ENCODE measurements at regions not wholly inside any gene's neighbourhood (a gene's known extent, or its start where the extent isn't known, plus 50 kb on each side); places are given as distances from the start of the nearest gene placed in this dataset.

- no peak for DNase-seq
These were observed 89.9 kb upstream of the MAGI1 start for GRCh38 chr3:66128623-66129022.

GRCh38 chr3:66121318-66121717 lies 82.6 kb upstream of the MAGI1 start:
- no peak for DNase-seq

- DNase-seq = no peak
These were observed 77.3 kb upstream of the MAGI1 start for GRCh38 chr3:66115858-66116654.

GRCh38 chr3:66113542-66113941 lies 74.8 kb upstream of the MAGI1 start:
- DNase-seq = no peak

- no peak for DNase-seq
These were observed 72.1 kb upstream of the MAGI1 start for GRCh38 chr3:66110840-66111239.

- DNase-seq = no peak
These were observed 69.1 kb upstream of the MAGI1 start for GRCh38 chr3:66107855-66108254.

GRCh38 chr3:66106788-66107187 lies 68.1 kb upstream of the MAGI1 start:
- DNase-seq = no peak

GRCh38 chr3:66104535-66104934 lies 65.8 kb upstream of the MAGI1 start:
- no peak for DNase-seq

- DNase-seq = no peak
These were observed 65.0 kb upstream of the MAGI1 start for GRCh38 chr3:66103729-66104128.

GRCh38 chr3:66101901-66102300 lies 63.2 kb upstream of the MAGI1 start:
- DNase-seq = no peak

GRCh38 chr3:66099541-66100065 lies 60.9 kb upstream of the MAGI1 start:
- DNase-seq = no peak

GRCh38 chr3:66098436-66098835 lies 59.7 kb upstream of the MAGI1 start:
- no peak for DNase-seq

- no peak for DNase-seq
These were observed 58.9 kb upstream of the MAGI1 start for GRCh38 chr3:66097647-66098046.

- DNase-seq = no peak
These were observed 56.7 kb upstream of the MAGI1 start for GRCh38 chr3:66095295-66096001.

- DNase-seq = no peak
These were observed 55.3 kb upstream of the MAGI1 start for GRCh38 chr3:66093981-66094380.

GRCh38 chr3:66092175-66092995 lies 53.7 kb upstream of the MAGI1 start:
- DNase-seq = no peak

All from occipital lobe (tissue), 1 donor.